HepG2 (cell line): ENCODE measurements at regions not wholly inside any gene's neighbourhood (a gene's known extent, or its start where the extent isn't known, plus 50 kb on each side); places are given as distances from the start of the nearest gene placed in this dataset.

ENCODE experiments used
- ATAC-seq: fragments of 200-7000 bp; cut with Tn5 transposase; 3 replicates; pipeline ENCODE4 v1.9.1; 2020; ENCODE audit warnings: mild to moderate bottlenecking, moderate library complexity
- BruUV-seq: library from RNA; stranded (reverse); fragments of 400-500 nt; replicated peaks from 2 replicates; lab custom pipeline; 2021; lab: Mats Ljungman, UMichigan
- CTCF ChIA-PET: fragments of 300-600 bp; formaldehyde crosslinking; extraction: SDS; loops from one replicate; lab custom pipeline; 2021; ENCODE audit warnings: low total read pairs, inconsistent platforms, low intra/inter-chr PET ratio; lab: Yijun Ruan, JAX
- POLR2A ChIA-PET: fragments of 350-600 bp; sonication (Branson Sonifier 250); formaldehyde crosslinking; loops from one replicate; lab custom pipeline; 2020; ENCODE audit warnings: antibody characterized with exemption, inconsistent platforms; lab: Yijun Ruan, JAX
- DNase-seq: peaks from one replicate; pipeline ENCODE4 v3.0.0-alpha.2; 2015; ENCODE audit warnings: low spot score
- FAIRE-seq: peaks from 3 replicates; lab custom pipeline; 2011; peaks lifted over from hg19 to GRCh38; lab: Jason Lieb, UNC
- H2AFZ ChIP-seq: one replicate; pipeline ENCODE4 v1.6.1; 2011; ENCODE audit warnings: low read length, inconsistent platforms
- H3K27ac ChIP-seq: fragments of 300-600 bp; 3 replicates; pipeline ENCODE4 v1.8.0; 2011; ENCODE audit warnings: mixed run types, mild to moderate bottlenecking, mixed read lengths, low read length, inconsistent platforms; ENCODE audit not compliant: insufficient read depth; ENCODE audit errors: extremely low read length
- H3K27me3 ChIP-seq, 2 experiments: fragments of 200-600 bp in 1 of 2; 2 replicates in 1 of 2; 3 replicates in 1 of 2; pipeline versions ENCODE4 v1.6.0 to v1.8.0; 2011; ENCODE audit warnings: low read length in 2 of 2, mild to moderate bottlenecking in 2 of 2, moderate library complexity in 2 of 2, inconsistent platforms in 1 of 2; ENCODE audit not compliant: insufficient read depth in 2 of 2, control insufficient read depth in 1 of 2
- H3K36me3 ChIP-seq, 2 experiments: fragments of 200-600 bp in 1 of 2; replicated peaks in 1 of 2; 2 replicates in 1 of 2; 3 replicates in 1 of 2; pipeline versions ENCODE4 v1.5.1 to v1.8.0; 2011; ENCODE audit warnings: low read length in 2 of 2, inconsistent platforms in 1 of 2; ENCODE audit not compliant: insufficient read depth in 2 of 2, control insufficient read depth in 1 of 2
- H3K4me1 ChIP-seq: 2 replicates; pipeline ENCODE4 v1.5.1; 2012; ENCODE audit warnings: low read length, inconsistent platforms; ENCODE audit not compliant: insufficient read depth
- H3K4me2 ChIP-seq: 2 replicates; pipeline ENCODE4 v1.6.0; 2011; ENCODE audit warnings: low read depth, low read length, inconsistent platforms
- H3K4me3 ChIP-seq, 3 experiments: fragments of 200-600 bp in 1 of 3; sonication (generic), shearing (Covaris generic) in 1 of 3; replicated peaks in 1 of 3; 2 replicates each; pipeline ENCODE4 v1.5.1; 2011 to 2016; ENCODE audit warnings: low read length in 3 of 3, inconsistent platforms in 2 of 3, low read depth in 2 of 3, mild to moderate bottlenecking in 2 of 3, control low read depth in 1 of 3, mixed read lengths in 1 of 3; ENCODE audit not compliant: insufficient read depth in 1 of 3
- H3K79me2 ChIP-seq: one replicate; pipeline ENCODE4 v1.6.1; 2011; ENCODE audit warnings: low read length, inconsistent platforms; ENCODE audit not compliant: insufficient read depth
- H3K9ac ChIP-seq: 2 replicates; pipeline ENCODE4 v1.6.0; 2011; ENCODE audit warnings: mild to moderate bottlenecking, low read depth, low read length, inconsistent platforms; ENCODE audit not compliant: insufficient read depth
- H3K9me3 ChIP-seq: 2 replicates; pipeline ENCODE4 v1.5.1; 2012; ENCODE audit warnings: mild to moderate bottlenecking, low read length
- H4K20me1 ChIP-seq: 2 replicates; pipeline ENCODE4 v1.6.0; 2011; ENCODE audit warnings: inconsistent platforms, mild to moderate bottlenecking, low read length, moderate library complexity; ENCODE audit not compliant: insufficient read depth
- BCL3 ChIP-seq: sonication (generic); formaldehyde crosslinking; IDR thresholded peaks from 2 replicates; pipeline ENCODE4 v1.5.1; 2020; ENCODE audit warnings: mild to moderate bottlenecking, missing genetic modification reagents, moderate library complexity
- ELF4 ChIP-seq: sonication (generic); formaldehyde crosslinking; IDR thresholded peaks from 2 replicates; pipeline ENCODE4 v1.5.0; 2020; ENCODE audit warnings: missing genetic modification reagents, mild to moderate bottlenecking, moderate library complexity, borderline replicate concordance
- FOSL2 ChIP-seq: sonication (generic); formaldehyde crosslinking; IDR thresholded peaks from 2 replicates; pipeline ENCODE4 v1.4.0; 2020; ENCODE audit warnings: missing genetic modification reagents
- GTF2F1 ChIP-seq: fragments of 150-350 bp; IDR thresholded peaks from 2 replicates; pipeline ENCODE4 v1.6.1; 2014; ENCODE audit warnings: low read length
- KDM1A ChIP-seq: IDR thresholded peaks from 2 replicates; pipeline ENCODE4 v1.6.1; 2016; ENCODE audit warnings: missing compliant biosample characterization
- SATB2 ChIP-seq: sonication (generic); formaldehyde crosslinking; IDR thresholded peaks from 2 replicates; pipeline ENCODE4 v1.5.0; 2020; ENCODE audit warnings: missing genetic modification reagents
- ZMYM2 ChIP-seq: sonication (generic); formaldehyde crosslinking; IDR thresholded peaks from 2 replicates; pipeline ENCODE4 v1.8.0; 2022; ENCODE audit warnings: mild to moderate bottlenecking, missing genetic modification reagents
- ZNF136 ChIP-seq: sonication (generic); formaldehyde crosslinking; IDR thresholded peaks from 2 replicates; pipeline ENCODE4 v1.8.1; 2022; ENCODE audit warnings: low read depth, mild to moderate bottlenecking, moderate library complexity, missing genetic modification reagents
- ZNF329 ChIP-seq: sonication (generic); formaldehyde crosslinking; IDR thresholded peaks from 2 replicates; pipeline ENCODE4 v1.9.0; 2021; ENCODE audit warnings: low read depth, mild to moderate bottlenecking, missing genetic modification reagents
- ZNF496 ChIP-seq: sonication (generic); formaldehyde crosslinking; IDR thresholded peaks from 2 replicates; pipeline ENCODE4 v1.8.1; 2023; ENCODE audit warnings: mild to moderate bottlenecking, moderate library complexity, missing genetic modification reagents; ENCODE audit not compliant: insufficient replicate concordance
- WGBS: methylation state at CpG from one replicate; pipeline ENCODE4 v1.1.6; 2017; ENCODE audit warnings: low lambda C conversion rate; 5-methylcytosine and 5-hydroxymethylcytosine counted together
- in situ Hi-C: cut with HindIII; loops from 2 replicates; pipeline ENCODE4 v1.10.0; 2017; ENCODE audit warnings: low pct_unique_long_range_greater_than_20kb; ENCODE audit not compliant: extremely low pct_ligation_motif_present
- intact Hi-C: fragments of 100-400 bp; cut with micrococcal nuclease; formaldehyde crosslinking; loops from one replicate; pipeline ENCODE4 v1.10.0; 2022; ENCODE audit not compliant: unreplicated experiment

DNA sequence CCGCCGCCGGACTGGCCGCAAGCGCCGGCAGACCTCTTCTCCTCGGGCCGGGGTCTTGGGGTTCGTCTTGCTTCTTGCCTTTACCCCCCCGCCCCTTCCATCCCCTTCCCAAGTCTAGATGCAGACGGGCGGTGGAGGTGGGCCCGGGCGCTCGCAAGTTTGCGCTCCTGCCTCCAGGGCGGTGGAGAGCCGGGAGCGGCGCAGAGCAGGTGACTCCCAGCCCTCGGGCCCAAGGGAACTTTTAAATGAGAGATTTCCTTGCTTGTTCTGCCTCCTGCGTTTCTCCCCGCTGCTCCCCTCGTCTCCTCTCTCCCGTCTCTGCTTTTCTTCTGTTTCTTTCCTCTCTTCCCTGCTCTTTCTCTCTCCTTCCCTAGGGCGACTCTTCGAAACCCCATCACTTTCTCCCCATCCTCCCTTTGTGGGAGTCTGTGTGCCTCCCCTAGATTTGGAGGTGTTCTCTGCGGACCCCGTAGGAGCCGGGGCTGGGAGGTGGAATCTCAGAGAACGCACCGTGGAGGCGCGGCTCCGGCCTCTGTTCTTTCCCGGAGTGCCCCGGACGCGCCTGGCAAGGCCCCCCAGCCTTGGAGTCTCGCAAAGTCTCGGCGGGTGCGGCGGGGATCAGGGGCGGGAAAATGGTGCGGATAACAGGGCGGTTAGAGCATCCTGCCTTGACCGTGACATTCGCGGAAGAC, 114.7 kb upstream of the MYL2 start:
- in situ Hi-C loops = no loop called here
- peaks cover 1 to 51% of the 10 kb centered on the region in 2 experiments; a peak in 4 of 5 replicates for H3K27me3 ChIP-seq
- WGBS = 39% methylated on average over 40 of the region's 50 CpGs
- no peak overlapping the region for H3K4me2 ChIP-seq
- ATAC-seq (no peak), FAIRE-seq (no peak)
- H3K27ac ChIP-seq = no peak overlapping the region
- H3K4me3 ChIP-seq = no peak overlapping the region
- TF ChIP-seq GTF2F1 (no peak), ELF4 (no peak), KDM1A (CRISPR knock-in tag) (no peak), ZNF496 (no peak), BCL3 (CRISPR knock-in tag) (no peak), ZNF329 (CRISPR knock-in tag) (no peak), FOSL2 (CRISPR knock-in tag) (no peak), ZNF136 (CRISPR knock-in tag) (no peak), SATB2 (CRISPR knock-in tag) (no peak), ZMYM2 (CRISPR knock-in tag) (no peak)
- TF ChIP-seq, all 625 proteins: peak for 0
- Histone ChIP-seq H3K9ac (no peak overlapping the region), H3K9me3 (no peaks in the 10 kb centered on the region), H4K20me1 (no peaks in the 10 kb centered on the region), H3K4me1 (no peaks in the 10 kb centered on the region), H3K36me3 (no peaks in the 10 kb centered on the region), H3K79me2 (no peaks in the 10 kb centered on the region), H2AFZ (no peak overlapping the region)
- intact Hi-C loops = no loop called here
- no TSS peak for BruUV-seq
- POLR2A ChIA-PET = no interaction called here
- CTCF ChIA-PET = no interaction called here
- DNase-seq = no peak
